GM19240 (cell line): ENCODE measurements at regions not wholly inside any gene's neighbourhood (a gene's known extent, or its start where the extent isn't known, plus 50 kb on each side); places are given as distances from the start of the nearest gene placed in this dataset.

Experiments
- DNase-seq: peaks from one replicate; pipeline ENCODE4 v3.0.0; 2011; ENCODE audit warnings: low spot score; ENCODE audit not compliant: insufficient read length

DNA sequence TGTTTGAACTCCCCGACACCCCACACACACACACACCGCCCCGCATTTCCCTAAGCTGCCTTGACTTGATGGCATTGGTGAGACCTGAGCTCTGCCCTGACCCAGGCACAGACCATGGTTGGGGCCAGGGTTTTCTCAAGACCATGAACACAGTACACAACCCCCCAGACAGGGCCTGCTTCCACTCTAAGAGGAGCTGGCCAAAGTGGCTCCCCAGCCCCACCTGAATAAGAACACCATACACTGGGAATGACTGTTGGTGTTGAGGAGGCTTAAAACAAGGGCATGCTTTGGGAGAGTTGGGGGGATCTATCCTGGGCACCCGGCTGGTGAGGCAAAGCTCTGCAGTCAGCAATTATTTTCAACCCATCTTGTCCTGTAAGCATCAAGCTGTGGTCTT, 77.6 kb upstream of the SYT6 start:
- DNase-seq, result no peak

- no peak for DNase-seq
Observed at GRCh38 chr1:114229368-114229767, 75.7 kb upstream of the SYT6 start.

- DNase-seq, result no peak
Observed at GRCh38 chr1:114227059-114227458, 73.4 kb upstream of the SYT6 start.

DNA sequence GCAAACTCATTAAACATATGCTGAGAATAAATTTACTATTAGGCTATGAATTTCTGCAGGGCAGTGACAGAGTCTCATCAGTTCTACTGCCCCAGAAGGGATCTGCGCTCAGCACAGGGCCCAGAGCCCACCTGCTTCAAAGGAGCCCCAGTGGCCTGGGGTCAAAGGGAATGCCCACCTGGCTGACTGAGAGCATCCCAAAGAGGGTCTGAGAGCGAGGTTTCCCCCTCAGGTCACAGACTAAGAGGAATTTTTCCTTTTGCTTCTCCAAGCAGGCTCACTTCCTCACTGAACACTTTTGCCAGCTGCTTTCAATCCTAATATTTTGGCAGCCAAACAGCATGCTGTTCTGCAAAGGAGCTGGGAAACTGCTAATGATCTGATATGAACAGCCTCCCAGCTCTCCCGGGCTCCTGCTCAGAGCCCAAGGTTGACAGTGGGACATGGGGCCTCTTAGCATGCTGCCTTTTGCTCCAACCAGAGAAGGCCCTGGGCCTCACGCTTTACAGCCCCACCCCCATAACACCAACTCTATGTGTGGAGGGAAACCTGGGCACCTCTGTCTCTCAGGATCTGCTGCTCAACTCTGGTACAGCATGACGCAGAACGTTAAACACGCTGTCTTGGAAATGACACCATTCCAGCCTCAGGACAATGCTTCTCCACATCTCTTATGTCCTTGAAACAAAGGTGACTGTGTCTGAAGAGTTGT, 70.7 kb upstream of the SYT6 start:
- no peak for DNase-seq

GRCh38 chr1:114222920-114223319, 69.3 kb upstream of the SYT6 start:
- DNase-seq, result no peak

DNA sequence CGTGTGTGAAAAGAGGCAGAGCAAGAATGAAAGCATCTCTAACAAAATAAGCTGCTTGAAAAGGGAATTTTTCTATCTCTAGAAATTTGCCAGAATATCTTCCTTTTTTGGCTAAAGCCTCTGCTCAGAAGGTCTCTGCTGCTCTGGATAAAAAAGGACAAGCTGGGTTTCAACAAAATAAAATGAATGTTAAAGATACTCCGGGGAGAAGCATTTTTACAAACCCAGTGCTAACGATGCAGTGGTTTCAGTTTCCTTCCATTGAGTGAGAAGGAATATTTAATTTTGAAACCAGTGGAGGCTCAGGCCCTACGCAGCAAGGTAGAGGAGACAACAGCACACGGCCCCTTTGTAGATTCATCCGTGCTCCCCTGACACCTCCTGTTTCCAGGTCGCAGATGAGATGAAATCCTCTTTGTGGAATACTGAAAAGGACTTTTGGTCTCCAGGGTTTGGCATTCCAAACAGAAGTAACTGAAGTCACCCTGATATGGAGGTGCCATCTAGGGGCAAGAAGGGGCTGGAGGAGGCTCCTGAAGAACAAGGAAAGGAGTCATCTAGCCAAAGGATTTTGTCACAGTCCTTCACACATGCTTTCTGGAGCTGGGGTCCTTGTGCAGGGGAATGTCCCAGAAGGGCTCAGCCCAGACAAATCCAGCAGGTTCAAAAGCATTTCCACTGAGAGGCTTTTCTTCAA, 65.7 kb upstream of the SYT6 start:
- DNase-seq, result no peak

GRCh38 chr1:114218361-114219171, 64.9 kb upstream of the SYT6 start:
- no peak for DNase-seq

GRCh38 chr1:114216431-114217173, 62.9 kb upstream of the SYT6 start:
- no peak for DNase-seq

- no peak for DNase-seq
Observed at GRCh38 chr1:114215436-114215835, 61.8 kb upstream of the SYT6 start.

- no peak for DNase-seq
Observed at GRCh38 chr1:114214016-114214415, 60.3 kb upstream of the SYT6 start.

DNA sequence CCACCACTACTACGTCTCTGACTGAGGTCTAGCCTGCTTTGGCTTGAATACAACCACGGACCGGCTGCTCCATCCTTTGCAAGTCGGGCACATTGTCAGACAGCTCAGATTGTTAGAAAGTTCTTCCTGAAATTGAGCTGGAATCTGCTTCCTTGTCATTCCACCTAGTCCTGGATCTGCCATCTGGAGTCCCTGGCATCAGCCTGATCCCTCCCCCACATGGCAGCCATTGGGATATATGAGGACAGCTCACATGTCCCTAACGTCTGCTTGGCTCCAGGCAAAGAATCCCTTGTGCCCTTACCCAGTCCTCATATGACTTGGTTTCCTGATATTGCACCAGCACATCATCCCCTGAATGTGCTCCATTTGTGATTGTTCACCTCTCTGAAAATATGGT, 56.3 kb upstream of the SYT6 start:
- no peak for DNase-seq

GRCh38 chr1:114208714-114209113, 55.0 kb upstream of the SYT6 start:
- no peak for DNase-seq

DNA sequence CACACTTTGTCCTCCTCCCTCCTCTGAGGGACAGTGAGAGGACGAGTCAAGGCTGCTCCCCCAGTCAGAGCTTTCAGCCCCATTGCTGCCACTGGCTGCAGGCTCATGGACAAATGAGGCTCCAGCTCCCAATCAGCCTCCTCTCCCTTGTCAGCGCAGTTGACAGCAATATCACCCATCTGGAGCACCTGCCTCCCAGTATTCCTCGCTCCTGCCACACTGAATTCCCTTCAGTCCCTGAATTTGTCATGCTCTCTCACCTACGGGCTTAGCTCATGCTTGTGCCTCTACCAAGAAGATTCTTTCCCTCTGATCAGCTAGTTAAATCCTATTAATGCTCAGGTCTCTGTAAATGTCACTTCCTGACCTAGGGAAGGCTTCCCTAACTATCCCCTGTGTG, 54.4 kb upstream of the SYT6 start:
- DNase-seq, result no peak

DNA sequence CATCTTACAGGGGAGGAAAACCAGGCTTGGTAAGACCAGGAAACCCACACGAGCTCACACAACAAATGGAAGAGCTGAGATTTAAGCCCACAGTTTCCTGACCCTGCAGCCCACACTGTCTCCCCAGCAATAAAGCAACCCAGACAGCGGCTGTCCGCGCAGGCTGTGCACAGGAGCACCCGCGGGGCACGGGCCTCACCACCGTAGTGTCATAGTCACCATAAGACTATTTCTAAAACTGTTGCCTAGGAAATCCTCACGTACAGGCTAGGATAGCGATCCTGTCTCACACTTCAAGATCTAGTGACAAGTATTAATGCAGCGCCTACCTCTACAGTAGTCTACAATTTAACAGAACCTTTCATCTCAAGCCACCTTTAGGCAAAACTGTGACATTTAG, 54.0 kb upstream of the SYT6 start:
- no peak for DNase-seq

- no peak for DNase-seq
Observed at GRCh38 chr1:114206392-114206791, 52.7 kb upstream of the SYT6 start.

DNA sequence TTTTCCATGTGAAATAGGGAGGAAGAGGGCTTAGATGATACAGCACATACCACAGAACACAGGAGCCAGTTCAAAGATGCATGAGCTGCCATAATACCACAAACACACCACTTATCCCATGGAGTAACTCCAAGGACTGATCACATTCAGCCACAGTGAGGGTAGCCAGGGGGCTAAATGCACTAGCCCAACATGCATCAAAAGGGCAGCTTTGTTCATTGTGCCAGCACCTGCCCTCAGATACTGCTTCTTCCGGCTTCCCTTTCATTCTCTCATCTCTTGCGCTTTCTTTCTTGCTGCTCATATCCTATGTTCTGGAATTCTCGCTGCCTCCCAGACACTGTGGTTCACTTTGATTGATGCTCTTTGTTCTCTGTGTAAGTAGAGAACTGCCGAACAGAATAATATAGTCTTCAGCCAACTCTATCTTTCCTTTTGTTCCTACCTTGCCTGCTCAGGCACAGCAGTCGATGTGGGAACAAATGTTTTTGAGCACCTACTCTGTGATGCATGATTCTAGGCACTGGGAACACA, 50.0 kb upstream of the SYT6 start:
- no peak for DNase-seq
